Suprapubic skin (tissue), 3 donors: ENCODE measurements at regions not wholly inside any gene's neighbourhood (a gene's known extent, or its start where the extent isn't known, plus 50 kb on each side); places are given as distances from the start of the nearest gene placed in this dataset.

Source experiments
- EP300 ChIP-seq: sonication (generic); formaldehyde crosslinking; IDR thresholded peaks from one replicate; pipeline ENCODE4 v1.6.1; 2017; ENCODE audit warnings: antibody characterized with exemption
- POLR2A ChIP-seq, 2 donors: fragments of 450-650 bp; IDR thresholded peaks; one replicate each; pipeline ENCODE4 v1.6.1; 2017; ENCODE audit warnings: antibody characterized with exemption in 2 of 2, mild to moderate bottlenecking in 2 of 2, moderate library complexity in 2 of 2
- TF ChIP-seq, protein P1 (sequence below), 2 donors: fragments of 200-600 bp in 1 of 2; fragments of 450-650 bp in 1 of 2; sonication (generic) in 1 of 2; IDR thresholded peaks; one replicate each; pipeline ENCODE4 v1.5.1; 2016 to 2019; ENCODE audit warnings: antibody characterized with exemption in 2 of 2, mild to moderate bottlenecking in 1 of 2, moderate library complexity in 1 of 2

DNA sequence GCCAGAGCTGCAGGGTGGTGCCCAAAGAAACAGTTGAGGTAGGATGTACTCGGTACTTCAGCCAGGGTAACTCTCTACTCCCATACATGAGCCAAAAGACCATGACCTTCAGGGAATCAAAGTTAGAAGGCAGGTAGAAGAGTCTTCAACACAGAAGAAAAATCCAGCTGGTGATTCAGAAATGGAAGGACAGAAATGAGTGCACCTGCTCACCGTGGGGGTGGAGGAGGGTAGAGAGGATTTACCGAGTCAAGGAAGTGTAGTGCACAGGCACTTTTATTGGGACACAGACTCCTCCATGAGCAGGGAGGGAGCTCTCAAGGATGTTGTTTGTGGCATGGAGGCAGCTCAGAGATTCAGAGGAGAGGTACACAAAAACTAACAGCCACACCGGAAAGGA lies 330.3 kb upstream of the PRDM1 start:
- TF ChIP-seq, protein P1, sequence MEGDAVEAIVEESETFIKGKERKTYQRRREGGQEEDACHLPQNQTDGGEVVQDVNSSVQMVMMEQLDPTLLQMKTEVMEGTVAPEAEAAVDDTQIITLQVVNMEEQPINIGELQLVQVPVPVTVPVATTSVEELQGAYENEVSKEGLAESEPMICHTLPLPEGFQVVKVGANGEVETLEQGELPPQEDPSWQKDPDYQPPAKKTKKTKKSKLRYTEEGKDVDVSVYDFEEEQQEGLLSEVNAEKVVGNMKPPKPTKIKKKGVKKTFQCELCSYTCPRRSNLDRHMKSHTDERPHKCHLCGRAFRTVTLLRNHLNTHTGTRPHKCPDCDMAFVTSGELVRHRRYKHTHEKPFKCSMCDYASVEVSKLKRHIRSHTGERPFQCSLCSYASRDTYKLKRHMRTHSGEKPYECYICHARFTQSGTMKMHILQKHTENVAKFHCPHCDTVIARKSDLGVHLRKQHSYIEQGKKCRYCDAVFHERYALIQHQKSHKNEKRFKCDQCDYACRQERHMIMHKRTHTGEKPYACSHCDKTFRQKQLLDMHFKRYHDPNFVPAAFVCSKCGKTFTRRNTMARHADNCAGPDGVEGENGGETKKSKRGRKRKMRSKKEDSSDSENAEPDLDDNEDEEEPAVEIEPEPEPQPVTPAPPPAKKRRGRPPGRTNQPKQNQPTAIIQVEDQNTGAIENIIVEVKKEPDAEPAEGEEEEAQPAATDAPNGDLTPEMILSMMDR (IDR thresholded peaks at IDR 0.05), result no peak
- no peak for TF ChIP-seq POLR2A (IDR thresholded peaks at IDR 0.05)
- TF ChIP-seq EP300, result no peak
